GM18909 (cell line): ENCODE measurements at regions not wholly inside any gene's neighbourhood (a gene's known extent, or its start where the extent isn't known, plus 50 kb on each side); places are given as distances from the start of the nearest gene placed in this dataset.
"Not testable (repeated sequence)": the region's sequence is repeated elsewhere in the genome, so short reads cannot be mapped to it uniquely, and the experiment has no call there.

Source experiments
- ATAC-seq: cut with Tn5 transposase; IDR thresholded peaks from one replicate; pipeline ENCODE4 v1.9.1; 2021; ENCODE audit warnings: mild to moderate bottlenecking; ENCODE audit not compliant: unreplicated experiment, poor library complexity

- ATAC-seq: no peak
Measured at GRCh38 chrX:150099316-150099715, 161.0 kb upstream of the EOLA2 start.

- no peak for ATAC-seq
Measured at GRCh38 chrX:150100261-150100660, 162.0 kb upstream of the EOLA2 start.

- ATAC-seq: no peak
Measured at GRCh38 chrX:150118476-150118875, 180.2 kb upstream of the EOLA2 start.

DNA sequence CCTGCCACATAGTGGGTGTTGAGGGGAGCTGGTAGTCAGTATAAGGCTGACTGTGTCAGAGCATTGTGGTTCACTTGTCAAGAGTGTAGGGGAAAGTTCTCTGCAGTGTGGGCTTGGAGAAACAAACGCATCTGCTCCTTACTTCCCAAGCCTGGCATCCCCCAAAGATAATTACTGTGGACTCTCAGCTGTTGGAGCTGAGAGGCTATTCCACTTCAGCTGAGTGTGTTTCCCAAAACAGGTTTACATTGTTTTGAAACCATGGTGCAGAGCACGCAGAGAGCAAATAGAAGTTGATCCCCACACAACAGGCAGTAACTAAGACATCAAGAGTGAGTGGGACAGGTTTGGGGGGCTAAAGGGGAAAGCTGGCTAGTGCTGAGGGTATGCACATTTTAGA, 181.0 kb upstream of the EOLA2 start:
- no peak for ATAC-seq

GRCh38 chrX:150125045-150125444, 186.8 kb upstream of the EOLA2 start:
- ATAC-seq: not testable (repeated sequence)

- ATAC-seq: no peak
Measured at GRCh38 chrX:150127216-150127615, 188.9 kb upstream of the EOLA2 start.

DNA sequence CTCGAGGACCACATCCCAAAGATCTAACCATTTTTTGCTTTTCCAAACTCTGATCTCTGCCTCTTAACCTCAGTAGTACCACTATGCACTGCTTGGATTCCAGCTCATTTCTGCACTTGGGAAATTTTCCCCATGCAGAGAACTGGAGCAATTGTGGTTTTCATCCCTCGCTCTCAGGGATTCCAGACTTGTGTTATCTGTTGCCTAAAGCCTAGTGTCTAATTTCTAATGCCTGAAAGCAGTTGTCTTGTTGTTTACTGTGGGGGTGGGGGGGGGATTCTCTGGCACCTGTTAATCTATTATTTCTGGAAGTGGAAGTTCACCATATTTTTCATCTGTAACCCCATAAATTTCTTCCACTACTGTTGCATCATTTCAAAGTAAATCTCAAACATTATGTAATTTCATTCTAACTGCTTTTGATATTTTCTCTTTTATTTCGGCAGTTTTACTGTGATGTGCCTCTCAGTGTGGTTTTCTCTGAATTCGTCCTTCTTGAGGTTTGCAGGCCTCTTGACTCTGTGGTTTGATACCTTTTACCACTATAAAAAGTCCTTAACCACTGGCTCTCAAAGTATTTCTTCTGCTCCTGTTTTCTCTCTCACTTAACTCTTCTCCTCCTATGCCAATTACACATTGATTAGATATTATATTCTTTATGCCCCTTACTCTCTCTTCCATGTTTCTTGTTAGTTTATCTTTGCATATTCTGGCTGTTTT, 205.6 kb upstream of the EOLA2 start:
- no peak for ATAC-seq

- no peak for ATAC-seq
Measured at GRCh38 chrX:150146271-150146896, 208.1 kb upstream of the EOLA2 start.

GRCh38 chrX:150148749-150149672, 210.7 kb upstream of the EOLA2 start:
- ATAC-seq: no peak

DNA sequence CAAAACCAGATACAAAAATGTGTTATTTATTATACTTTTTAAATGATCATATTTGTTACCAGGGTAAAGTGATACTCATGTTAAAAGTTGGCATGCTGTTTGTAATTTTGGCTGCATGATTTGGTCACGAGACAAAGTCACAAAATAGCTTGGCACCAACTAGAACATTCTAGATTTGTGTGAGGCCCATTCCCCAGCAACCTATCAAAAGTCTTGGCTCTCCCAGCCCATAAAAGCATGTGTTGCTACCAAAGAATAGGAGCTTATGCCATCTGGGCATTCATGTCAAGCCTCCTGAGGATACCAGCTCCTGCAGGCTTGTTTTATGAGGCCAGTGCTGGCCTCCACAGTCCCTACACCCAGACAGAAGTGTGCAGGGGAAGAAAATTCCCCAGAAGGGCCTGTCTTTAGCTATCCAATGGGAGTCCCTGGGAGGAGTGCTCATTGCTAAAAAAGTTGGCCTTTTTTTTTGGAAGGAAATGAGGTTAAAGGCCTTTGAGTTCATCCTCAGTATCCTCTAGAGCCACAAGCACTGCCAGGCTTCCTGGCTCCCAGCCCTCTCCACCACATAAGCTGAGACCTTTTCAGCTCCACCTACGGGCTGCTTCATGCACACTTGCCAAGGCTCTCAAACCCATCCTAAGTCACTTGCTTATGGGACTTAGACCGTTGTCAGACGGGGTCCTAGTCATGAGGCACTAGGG, 211.9 kb upstream of the EOLA2 start:
- no peak for ATAC-seq

DNA sequence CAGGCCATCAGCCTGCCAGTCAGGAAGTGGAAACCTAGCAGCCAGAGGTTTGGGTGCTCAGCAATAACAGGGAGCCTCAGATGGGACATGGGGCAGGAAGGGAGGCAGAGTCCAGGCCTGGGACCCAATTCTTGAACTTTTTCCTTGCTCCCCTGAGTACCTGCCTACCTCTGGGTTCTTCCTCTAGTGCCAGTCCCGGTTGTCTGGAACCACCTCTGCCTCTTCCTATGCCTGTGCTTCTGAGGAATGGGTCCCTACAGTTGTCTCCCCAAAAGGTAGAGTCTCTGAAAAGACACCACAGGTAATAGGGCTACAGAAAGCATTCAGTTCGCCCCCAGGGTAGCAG, 212.4 kb upstream of the MAMLD1 start:
- ATAC-seq: no peak

DNA sequence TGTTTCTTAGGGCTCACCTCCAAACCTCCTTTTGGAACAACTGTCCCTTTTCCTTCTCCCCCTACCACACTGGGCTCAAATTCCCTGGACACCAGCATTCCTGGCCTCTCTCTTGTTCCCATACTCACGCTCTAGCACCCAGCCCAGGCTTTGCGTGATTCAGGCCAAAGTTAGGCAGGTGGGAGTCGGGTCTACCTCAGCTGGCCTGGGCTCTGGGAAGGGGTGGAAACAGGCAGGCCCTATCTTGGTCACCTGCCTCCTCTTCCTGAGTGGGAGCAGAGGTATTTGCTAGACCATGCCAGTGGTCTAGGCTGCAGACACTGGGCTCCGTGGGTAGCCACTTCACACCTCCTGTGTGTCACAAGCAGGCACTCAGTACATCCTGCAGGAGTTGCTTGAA, 211.1 kb upstream of the MAMLD1 start:
- no peak for ATAC-seq

GRCh38 chrX:150152546-150152945, 210.6 kb upstream of the MAMLD1 start:
- ATAC-seq: no peak

GRCh38 chrX:150155436-150156035, 207.6 kb upstream of the MAMLD1 start:
- ATAC-seq: no peak

DNA sequence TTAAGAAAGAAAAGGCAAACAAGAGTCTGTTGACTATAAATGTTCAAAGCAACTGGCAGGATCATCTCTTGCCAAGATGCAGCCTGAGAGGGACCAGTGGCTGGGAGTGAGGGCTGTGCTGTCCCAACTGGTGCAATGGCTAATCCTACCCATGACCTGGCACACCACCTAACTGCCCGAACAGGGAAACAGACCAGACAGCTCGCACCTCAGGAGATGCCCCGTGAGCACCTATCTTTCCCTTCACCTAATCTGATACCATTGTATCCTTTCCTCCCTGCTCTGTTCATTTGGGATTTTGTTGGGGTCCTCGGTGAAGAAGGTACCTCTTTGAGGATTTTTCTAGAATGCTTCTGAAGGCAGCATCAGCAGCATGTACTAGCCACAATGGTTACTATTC, 206.5 kb upstream of the MAMLD1 start:
- ATAC-seq: no peak

GRCh38 chrX:150157291-150157690, 205.8 kb upstream of the MAMLD1 start:
- no peak for ATAC-seq

- no peak for ATAC-seq
Measured at GRCh38 chrX:150158554-150159332, 204.4 kb upstream of the MAMLD1 start.

DNA sequence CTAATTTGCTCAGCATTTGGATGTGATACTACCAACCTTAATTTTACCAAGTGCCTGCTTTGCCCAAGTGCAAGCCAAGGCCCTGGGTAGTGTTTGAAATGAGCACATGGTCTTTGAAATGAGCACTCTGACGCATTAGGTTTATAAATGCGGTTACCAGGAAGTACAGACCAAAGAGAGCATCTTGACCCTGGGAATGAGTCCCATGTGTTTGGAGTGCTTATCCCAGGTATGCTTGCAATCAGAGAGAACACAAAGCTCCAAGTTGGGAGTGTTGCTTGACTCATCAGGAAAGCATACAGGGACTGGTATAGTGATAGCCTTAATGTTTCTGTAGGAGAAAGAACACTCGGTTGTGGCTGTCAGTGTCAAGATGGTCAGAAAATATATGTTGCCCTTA, 203.6 kb upstream of the MAMLD1 start:
- no peak for ATAC-seq

GRCh38 chrX:150160656-150161055, 202.5 kb upstream of the MAMLD1 start:
- no peak for ATAC-seq
